ENCODE measurements at regions not wholly inside any gene's neighbourhood (a gene's known extent, or its start where the extent isn't known, plus 50 kb on each side); places are given as distances from the start of the nearest gene placed in this dataset.

- Histone ChIP-seq H3K9ac (no peak overlapping the region), H3K27ac (no peak overlapping the region), H3K36me3 (ENCODE audit: control insufficient read depth, insufficient read depth, low read length) (no peaks in the 10 kb centered on the region), H3K27me3 (ENCODE audit: control insufficient read depth, insufficient read depth, low read length) (no peaks in the 10 kb centered on the region), H3K9me3 (ENCODE audit: control insufficient read depth, low read length) (no peaks in the 10 kb centered on the region), H3K4me1 (no peaks in the 10 kb centered on the region), H3K4me2 (ENCODE audit: low read length) (no peak overlapping the region), H2AFZ (no peak overlapping the region), H3K79me2 (no peaks in the 10 kb centered on the region), H3K4me3 (ENCODE audit: low read depth, low read length) (no peak overlapping the region)
- TF ChIP-seq CTCF (IDR thresholded peaks at IDR 0.05) = no peak
Observed at GRCh38 chr14:82354126-82354525, 820.5 kb upstream of the SEL1L start.

GRCh38 chr14:82359201-82359600 is 825.5 kb upstream of the SEL1L start:
- no peak overlapping the region for H2AFZ ChIP-seq
- no peaks in the 10 kb centered on the region for H3K27me3 ChIP-seq (ENCODE audit: control insufficient read depth, insufficient read depth, low read length)
- H3K79me2 ChIP-seq = no peaks in the 10 kb centered on the region
- no peaks in the 10 kb centered on the region for H3K9me3 ChIP-seq (ENCODE audit: control insufficient read depth, low read length)
- H3K9ac ChIP-seq = no peak overlapping the region
- no peak overlapping the region for H3K4me3 ChIP-seq (ENCODE audit: low read depth, low read length)
- H3K36me3 ChIP-seq (ENCODE audit: control insufficient read depth, insufficient read depth, low read length) = no peaks in the 10 kb centered on the region
- H3K4me1 ChIP-seq = no peaks in the 10 kb centered on the region
- no peak overlapping the region for H3K4me2 ChIP-seq (ENCODE audit: low read length)
- no peak overlapping the region for H3K27ac ChIP-seq
- no peak for TF ChIP-seq CTCF (IDR thresholded peaks at IDR 0.05)

GRCh38 chr14:82362452-82362851 is 828.8 kb upstream of the SEL1L start:
- Histone ChIP-seq H3K4me1 (no peaks in the 10 kb centered on the region), H3K27ac (no peak overlapping the region), H3K9me3 (ENCODE audit: control insufficient read depth, low read length) (no peaks in the 10 kb centered on the region), H2AFZ (no peak overlapping the region), H3K9ac (no peak overlapping the region), H3K4me3 (ENCODE audit: low read depth, low read length) (no peak overlapping the region), H3K4me2 (ENCODE audit: low read length) (no peak overlapping the region), H3K36me3 (ENCODE audit: control insufficient read depth, insufficient read depth, low read length) (no peaks in the 10 kb centered on the region), H3K27me3 (ENCODE audit: control insufficient read depth, insufficient read depth, low read length) (no peaks in the 10 kb centered on the region), H3K79me2 (no peaks in the 10 kb centered on the region)
- no peak for TF ChIP-seq CTCF (IDR thresholded peaks at IDR 0.05)

- Histone ChIP-seq H3K79me2 (no peaks in the 10 kb centered on the region), H3K4me1 (no peaks in the 10 kb centered on the region), H3K27me3 (ENCODE audit: control insufficient read depth, insufficient read depth, low read length) (no peaks in the 10 kb centered on the region), H3K4me2 (ENCODE audit: low read length) (no peak overlapping the region), H2AFZ (no peak overlapping the region), H3K9me3 (ENCODE audit: control insufficient read depth, low read length) (no peaks in the 10 kb centered on the region), H3K36me3 (ENCODE audit: control insufficient read depth, insufficient read depth, low read length) (no peaks in the 10 kb centered on the region), H3K4me3 (ENCODE audit: low read depth, low read length) (no peak overlapping the region), H3K9ac (no peak overlapping the region), H3K27ac (no peak overlapping the region)
- TF ChIP-seq CTCF (IDR thresholded peaks at IDR 0.05) = no peak
Observed at GRCh38 chr14:82365471-82365870, 831.8 kb upstream of the SEL1L start.

GRCh38 chr14:82366803-82367202 is 833.1 kb upstream of the SEL1L start:
- Histone ChIP-seq H3K36me3 (ENCODE audit: control insufficient read depth, insufficient read depth, low read length) (no peaks in the 10 kb centered on the region), H3K9ac (no peak overlapping the region), H3K4me1 (no peaks in the 10 kb centered on the region), H3K4me2 (ENCODE audit: low read length) (no peak overlapping the region), H2AFZ (no peak overlapping the region), H3K4me3 (ENCODE audit: low read depth, low read length) (no peak overlapping the region), H3K79me2 (no peaks in the 10 kb centered on the region), H3K27ac (no peak overlapping the region), H3K9me3 (ENCODE audit: control insufficient read depth, low read length) (no peaks in the 10 kb centered on the region), H3K27me3 (ENCODE audit: control insufficient read depth, insufficient read depth, low read length) (no peaks in the 10 kb centered on the region)
- TF ChIP-seq CTCF (IDR thresholded peaks at IDR 0.05) = no peak
